Activated CD4-positive, alpha-beta memory T cell treated with anti-CD3 and anti-CD28 coated beads, Interleukin-2, amount 10 ng/mL, durations not matched to agents 7 days and 5 days (primary cell): ENCODE measurements at regions not wholly inside any gene's neighbourhood (a gene's known extent, or its start where the extent isn't known, plus 50 kb on each side); places are given as distances from the start of the nearest gene placed in this dataset.

Experiments used
- CTCF ChIA-PET: fragments of 350-600 bp; sonication (Branson Sonifier 250); formaldehyde crosslinking; loops from one replicate; lab custom pipeline; 2021; ENCODE audit warnings: antibody characterized with exemption, inconsistent platforms; lab: Charles Lee
- POLR2A ChIA-PET: fragments of 350-600 bp; sonication (Branson Sonifier 250); formaldehyde crosslinking; loops from one replicate; lab custom pipeline; 2021; ENCODE audit warnings: antibody characterized with exemption; lab: Charles Lee
- DNase-seq: peaks from one replicate; pipeline ENCODE4 v3.0.0-alpha.2; 2020
- H3K27ac Mint-ChIP-seq: one replicate; pipeline ENCODE4 v1.8.0; 2021; ENCODE audit warnings: mild to moderate bottlenecking, mixed read lengths
- H3K27me3 Mint-ChIP-seq: one replicate; pipeline ENCODE4 v1.8.0; 2021; ENCODE audit warnings: mixed read lengths
- H3K36me3 Mint-ChIP-seq: one replicate; pipeline ENCODE4 v1.8.0; 2021; ENCODE audit warnings: low read depth, mixed read lengths
- H3K4me1 Mint-ChIP-seq: one replicate; pipeline ENCODE4 v1.8.0; 2021; ENCODE audit warnings: mixed read lengths
- H3K4me3 Mint-ChIP-seq: one replicate; pipeline ENCODE4 v1.8.0; 2021; ENCODE audit warnings: mild to moderate bottlenecking, mixed read lengths
- H3K9me3 Mint-ChIP-seq: one replicate; pipeline ENCODE4 v1.8.0; 2021; ENCODE audit warnings: mixed read lengths

DNA sequence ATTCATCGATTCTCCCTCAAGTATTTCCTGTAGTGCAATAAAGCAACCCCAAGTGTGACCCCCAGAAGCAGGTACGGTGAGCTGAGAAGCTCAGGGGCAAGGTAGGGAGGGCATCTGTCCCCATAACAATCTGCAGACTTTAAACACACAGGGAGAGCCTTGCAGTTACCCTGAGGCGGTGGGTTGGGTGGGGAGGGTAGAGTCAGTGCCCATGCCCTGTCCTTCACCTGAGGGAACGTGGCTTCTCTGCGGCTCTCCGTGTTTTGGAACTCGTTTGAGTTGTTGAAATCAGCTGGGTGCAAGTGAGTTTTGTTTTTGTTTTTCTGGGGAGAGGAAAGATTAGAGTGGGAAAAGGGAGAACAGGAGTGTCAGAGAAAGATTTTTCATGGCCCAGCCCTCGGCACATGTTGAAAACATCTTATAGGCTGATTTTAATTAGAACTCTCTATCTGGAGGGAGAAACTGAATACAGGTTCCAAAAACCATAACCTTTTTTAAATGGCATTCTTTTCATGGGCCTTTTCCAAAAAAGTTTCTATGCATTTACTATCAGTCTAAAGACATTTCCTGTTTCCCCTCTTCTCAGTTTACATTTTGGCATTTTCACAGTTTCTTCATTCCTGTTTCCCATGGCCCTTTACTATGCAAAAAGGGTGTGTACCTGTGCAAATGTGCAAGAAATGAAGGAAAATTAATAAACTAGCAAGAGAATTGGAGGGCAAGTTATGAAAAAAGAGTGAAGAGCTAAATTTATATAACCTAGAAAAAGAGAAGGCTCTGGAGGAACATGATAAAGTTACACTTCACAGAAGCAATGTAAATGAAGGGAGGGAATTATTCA, 266.5 kb upstream of the VLDLR start:
- Mint-ChIP-seq H3K27ac (no peak overlapping the region), H3K36me3 (no peaks in the 10 kb centered on the region), H3K4me3 (no peak overlapping the region), H3K27me3 (no peaks in the 10 kb centered on the region), H3K4me1 (no peaks in the 10 kb centered on the region), H3K9me3 (no peaks in the 10 kb centered on the region)
- POLR2A ChIA-PET: no interaction called here
- CTCF ChIA-PET: no interaction called here
- no peak for DNase-seq

DNA sequence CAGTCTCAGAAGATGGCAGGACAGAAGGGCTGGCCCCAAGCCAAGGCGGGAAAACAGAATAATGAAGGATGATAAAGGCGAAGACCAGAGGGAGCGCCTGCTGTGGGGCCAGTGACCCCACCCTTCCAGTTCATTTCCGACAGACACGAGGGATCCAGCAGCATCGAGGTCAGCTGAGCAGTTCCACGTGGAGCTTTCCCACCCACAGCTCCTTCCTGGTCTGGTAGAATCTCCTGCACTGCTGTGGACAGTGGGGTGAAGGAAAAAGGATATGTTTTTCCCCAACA, 265.9 kb upstream of the VLDLR start:
- no peaks in the 10 kb centered on the region for H3K27me3 Mint-ChIP-seq
- POLR2A ChIA-PET: no interaction called here
- DNase-seq: no peak
- no peaks in the 10 kb centered on the region for H3K36me3 Mint-ChIP-seq
- H3K4me3 Mint-ChIP-seq: no peak overlapping the region
- no peaks in the 10 kb centered on the region for H3K4me1 Mint-ChIP-seq
- H3K9me3 Mint-ChIP-seq: no peaks in the 10 kb centered on the region
- no peak overlapping the region for H3K27ac Mint-ChIP-seq
- CTCF ChIA-PET: no interaction called here

DNA sequence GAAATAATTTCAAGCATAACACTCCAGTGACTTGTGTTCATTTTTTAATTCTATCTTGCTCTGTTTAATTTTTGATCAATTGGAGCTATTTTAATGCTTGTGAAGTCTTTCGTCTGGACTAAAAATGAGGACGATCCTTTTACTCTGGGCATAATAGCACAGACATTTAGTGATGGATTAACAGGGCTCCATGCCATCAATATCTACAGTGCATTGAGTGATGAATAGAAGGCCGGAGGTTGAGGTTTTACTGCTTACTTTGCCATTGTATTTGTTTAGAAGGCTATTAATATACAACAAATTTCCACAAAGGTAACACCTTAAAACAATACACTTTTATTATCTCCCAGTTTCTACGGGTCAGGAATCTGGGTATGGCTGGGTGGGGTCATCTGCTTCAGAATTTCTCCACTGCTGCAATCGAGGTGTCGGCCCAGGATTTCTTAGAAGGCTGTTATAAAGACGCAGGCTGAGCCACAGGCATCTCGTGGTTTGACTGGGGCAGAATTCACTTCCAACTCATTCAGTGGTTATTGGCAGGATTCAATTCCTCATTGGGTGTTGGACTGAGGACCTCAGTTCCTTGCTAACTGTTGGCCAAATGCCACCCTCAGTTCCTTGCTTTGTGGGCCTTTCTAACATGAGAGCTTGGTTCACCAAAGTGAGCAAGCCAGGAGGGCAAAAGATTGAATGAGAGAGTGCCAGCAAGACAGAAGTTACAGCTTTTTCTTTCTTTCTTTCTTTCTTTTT, 265.4 kb upstream of the VLDLR start:
- no peak overlapping the region for H3K4me3 Mint-ChIP-seq
- no peaks in the 10 kb centered on the region for H3K27me3 Mint-ChIP-seq
- H3K9me3 Mint-ChIP-seq: no peaks in the 10 kb centered on the region
- ChIA-PET CTCF (no interaction called here), POLR2A (no interaction called here)
- no peak overlapping the region for H3K27ac Mint-ChIP-seq
- no peak for DNase-seq
- no peaks in the 10 kb centered on the region for H3K36me3 Mint-ChIP-seq
- H3K4me1 Mint-ChIP-seq: no peaks in the 10 kb centered on the region

DNA sequence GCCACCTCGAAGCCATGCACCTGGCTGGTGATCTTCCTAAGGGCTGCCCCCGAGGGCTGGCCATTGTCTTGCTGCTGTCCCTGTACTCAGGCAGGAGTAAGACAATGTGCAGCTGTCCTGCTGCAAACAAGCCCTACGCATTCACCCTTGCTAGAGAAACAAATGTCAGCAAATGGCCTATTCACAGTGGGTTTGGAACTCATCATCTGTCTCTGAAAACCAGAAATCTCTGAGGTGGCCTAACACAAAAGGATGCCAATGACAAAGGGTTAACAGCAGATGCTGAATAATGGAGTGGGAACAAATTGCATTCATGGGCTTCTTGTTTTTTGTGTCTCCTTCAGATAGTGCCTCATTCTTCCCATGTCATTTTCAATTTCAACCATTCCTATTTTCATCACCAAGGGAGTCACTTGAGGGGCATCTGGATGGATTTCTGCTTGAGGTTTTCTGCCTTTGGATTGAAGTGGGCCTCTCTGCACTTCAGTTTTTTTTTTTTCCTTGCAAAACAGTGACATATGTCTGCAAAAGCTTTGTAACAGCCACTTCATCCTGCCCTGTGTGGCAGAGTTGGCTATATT, 261.6 kb upstream of the VLDLR start:
- Mint-ChIP-seq H3K27me3 (no peaks in the 10 kb centered on the region), H3K36me3 (no peaks in the 10 kb centered on the region), H3K9me3 (no peaks in the 10 kb centered on the region), H3K4me3 (no peak overlapping the region), H3K27ac (no peak overlapping the region), H3K4me1 (no peaks in the 10 kb centered on the region)
- no peak for DNase-seq
- POLR2A ChIA-PET: no interaction called here
- CTCF ChIA-PET: no interaction called here

DNA sequence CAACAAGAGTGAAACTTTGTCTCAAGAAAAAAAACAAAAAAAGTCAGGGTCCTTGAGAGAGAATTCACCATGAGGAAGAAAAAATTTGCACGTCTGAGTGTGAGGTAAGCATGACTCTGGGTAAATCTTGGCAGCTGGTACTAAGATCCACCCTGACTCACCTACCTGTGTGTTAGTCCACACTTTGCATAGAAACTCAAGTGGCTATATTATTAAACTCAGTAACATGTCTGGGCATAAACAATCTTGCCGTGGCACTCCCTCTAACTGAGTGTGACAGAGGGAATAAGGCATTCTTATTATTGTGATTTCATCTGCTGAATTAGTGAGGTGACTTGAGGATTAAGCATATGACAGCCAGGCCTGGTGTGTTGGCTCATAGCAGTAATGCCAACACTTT, 259.4 kb upstream of the VLDLR start:
- H3K27me3 Mint-ChIP-seq: no peaks in the 10 kb centered on the region
- no peaks in the 10 kb centered on the region for H3K36me3 Mint-ChIP-seq
- no peak overlapping the region for H3K27ac Mint-ChIP-seq
- H3K4me1 Mint-ChIP-seq: no peaks in the 10 kb centered on the region
- no peak for DNase-seq
- CTCF ChIA-PET: no interaction called here
- no peaks in the 10 kb centered on the region for H3K9me3 Mint-ChIP-seq
- H3K4me3 Mint-ChIP-seq: no peak overlapping the region
- POLR2A ChIA-PET: no interaction called here

DNA sequence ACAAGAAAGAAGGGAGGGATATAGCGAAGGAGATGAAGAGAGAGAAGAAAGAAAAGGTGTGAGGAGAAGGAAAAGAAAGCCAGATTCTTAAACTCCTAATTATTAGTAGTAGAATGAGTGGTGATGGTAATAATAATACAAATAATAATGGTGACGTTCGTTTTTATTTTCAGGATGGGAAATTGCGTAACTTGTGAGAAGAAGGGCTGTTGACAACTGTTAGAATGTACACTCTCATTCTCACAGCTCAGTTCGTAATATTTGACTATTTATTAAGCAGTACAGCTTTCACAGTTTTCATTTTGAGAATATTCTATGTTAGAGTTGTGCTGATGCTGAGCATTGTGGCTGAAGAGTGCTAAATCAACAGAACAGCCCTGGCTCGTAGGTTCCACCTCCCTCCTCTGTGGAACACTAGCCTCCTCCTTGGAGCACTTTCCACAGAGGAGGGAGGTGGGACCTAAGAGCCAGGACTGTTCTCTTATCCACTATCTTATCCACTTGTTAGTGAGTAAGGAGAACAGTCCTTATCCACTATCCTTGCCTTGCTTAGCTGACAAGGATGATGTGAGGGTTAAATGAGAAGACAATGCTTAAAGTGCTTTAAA, 258.3 kb upstream of the VLDLR start:
- H3K4me1 Mint-ChIP-seq: no peaks in the 10 kb centered on the region
- no peak overlapping the region for H3K4me3 Mint-ChIP-seq
- CTCF ChIA-PET: no interaction called here

DNA sequence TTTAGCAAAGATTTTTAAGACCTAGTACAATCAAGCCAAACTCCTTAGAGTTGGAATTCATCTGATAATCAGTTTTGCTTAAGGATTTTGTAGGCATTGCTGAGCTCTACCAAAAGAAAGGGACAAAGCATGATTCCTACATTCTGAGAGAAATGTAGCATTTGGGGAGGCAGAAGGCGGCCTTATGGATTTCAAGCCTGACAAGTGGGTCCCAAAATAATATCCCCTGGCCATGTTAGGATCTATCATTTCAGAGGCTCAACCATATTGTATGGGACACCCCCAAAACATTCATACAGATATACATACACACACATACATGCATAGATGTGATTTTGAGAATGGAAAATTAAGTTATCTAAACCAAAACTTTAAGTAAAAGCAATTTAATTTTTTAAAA, 257.8 kb upstream of the VLDLR start:
- Mint-ChIP-seq H3K9me3 (no peaks in the 10 kb centered on the region), H3K4me1 (no peaks in the 10 kb centered on the region), H3K36me3 (no peaks in the 10 kb centered on the region), H3K27ac (no peak overlapping the region), H3K4me3 (no peak overlapping the region), H3K27me3 (no peaks in the 10 kb centered on the region)
- DNase-seq: no peak
- CTCF ChIA-PET: no interaction called here
- POLR2A ChIA-PET: no interaction called here

More for the DNA sequence above, 258.3 kb upstream of the VLDLR start:
- H3K36me3 Mint-ChIP-seq: no peaks in the 10 kb centered on the region
- DNase-seq: no peak
- POLR2A ChIA-PET: no interaction called here
- H3K27ac Mint-ChIP-seq: no peak overlapping the region
- H3K9me3 Mint-ChIP-seq: no peaks in the 10 kb centered on the region
- H3K27me3 Mint-ChIP-seq: no peaks in the 10 kb centered on the region

DNA sequence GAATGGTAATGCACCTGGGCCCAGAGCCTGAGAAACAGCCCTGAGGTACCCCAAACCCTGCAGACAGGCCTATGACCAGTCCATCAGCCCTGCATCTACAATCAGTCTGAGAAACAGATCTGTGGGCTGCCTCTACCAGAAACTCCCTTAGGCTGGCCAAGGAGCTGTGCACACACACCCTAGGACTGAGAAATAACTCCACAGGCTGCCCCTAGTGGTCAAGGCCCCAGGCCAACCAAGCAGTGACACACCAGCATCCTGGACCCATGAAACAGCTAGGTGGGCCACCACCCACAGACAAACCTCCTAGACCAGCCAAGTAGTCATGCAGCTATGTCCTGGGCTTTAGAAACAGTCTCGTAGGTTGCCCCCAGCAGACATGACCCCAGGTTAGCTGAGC, 253.6 kb upstream of the VLDLR start:
- Mint-ChIP-seq H3K27me3 (no peaks in the 10 kb centered on the region), H3K4me1 (no peaks in the 10 kb centered on the region), H3K36me3 (no peaks in the 10 kb centered on the region), H3K9me3 (no peaks in the 10 kb centered on the region), H3K4me3 (no peak overlapping the region), H3K27ac (no peak overlapping the region)
- DNase-seq: no peak
- POLR2A ChIA-PET: no interaction called here
- CTCF ChIA-PET: no interaction called here

DNA sequence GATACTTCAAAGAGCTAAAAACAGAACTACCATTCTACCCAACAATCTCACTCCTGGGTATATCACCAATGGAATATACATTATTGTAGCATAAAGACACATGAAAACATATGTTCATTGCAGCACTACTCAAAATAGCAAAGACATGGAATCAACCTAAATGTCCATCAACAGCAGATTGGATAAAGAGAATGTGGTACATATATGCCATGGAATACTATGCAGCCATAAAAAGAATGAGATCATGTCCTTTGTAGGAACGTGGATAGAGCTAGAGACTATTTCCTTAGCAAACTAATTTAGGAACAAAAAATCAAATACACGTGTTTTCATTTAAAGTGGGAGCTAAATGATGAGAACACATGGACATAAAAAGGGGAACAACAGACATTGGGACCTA, 247.9 kb upstream of the VLDLR start:
- ChIA-PET POLR2A (no interaction called here), CTCF (no interaction called here)
- H3K27me3 Mint-ChIP-seq: peaks cover 4% of the 10 kb centered on the region
- no peaks in the 10 kb centered on the region for H3K36me3 Mint-ChIP-seq
- H3K9me3 Mint-ChIP-seq: no peaks in the 10 kb centered on the region
- DNase-seq: no peak
- H3K4me3 Mint-ChIP-seq: no peak overlapping the region
- H3K4me1 Mint-ChIP-seq: no peaks in the 10 kb centered on the region
- H3K27ac Mint-ChIP-seq: no peak overlapping the region

DNA sequence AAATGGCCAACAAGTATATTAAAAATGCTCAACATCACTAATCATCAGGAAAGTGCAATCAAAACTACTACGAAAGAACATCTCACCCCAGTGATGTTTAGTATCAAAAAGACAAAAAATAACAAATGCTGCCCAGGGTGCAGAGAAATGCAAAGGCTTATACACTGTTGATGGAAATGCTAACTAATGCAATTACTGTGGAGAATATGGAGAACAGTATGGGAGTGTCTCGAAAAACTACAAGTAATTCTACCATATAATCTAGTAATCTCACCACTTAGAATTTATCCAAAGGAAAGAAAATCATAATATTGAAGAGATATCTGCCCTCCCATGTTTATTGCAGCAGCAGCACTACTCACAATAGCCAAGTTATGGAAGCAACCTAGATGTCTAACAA, 246.5 kb upstream of the VLDLR start:
- no peak for DNase-seq
- Mint-ChIP-seq H3K27ac (no peak overlapping the region), H3K4me3 (no peak overlapping the region), H3K27me3 (peaks cover 4% of the 10 kb centered on the region), H3K36me3 (no peaks in the 10 kb centered on the region), H3K9me3 (no peaks in the 10 kb centered on the region), H3K4me1 (no peaks in the 10 kb centered on the region)
- POLR2A ChIA-PET: no interaction called here
- CTCF ChIA-PET: no interaction called here

DNA sequence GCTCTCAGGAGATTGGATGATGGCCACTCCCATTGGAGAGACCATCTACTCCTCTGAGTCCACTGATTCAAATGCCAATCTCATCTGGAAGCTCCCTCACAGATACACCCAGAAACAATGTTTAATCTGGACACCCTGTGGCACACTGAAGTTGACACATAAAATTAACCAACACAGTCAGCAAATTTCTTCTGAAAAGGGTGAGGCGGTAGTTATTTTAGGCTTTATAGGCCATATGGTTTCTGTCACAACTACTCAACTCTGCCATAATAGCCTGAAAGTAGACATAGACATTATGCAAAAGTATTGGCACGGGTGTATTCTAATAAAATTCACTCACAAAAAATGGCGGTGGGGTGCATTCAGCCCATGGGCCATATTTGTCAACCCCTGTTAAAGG, 244.5 kb upstream of the VLDLR start:
- Mint-ChIP-seq H3K9me3 (no peaks in the 10 kb centered on the region), H3K27ac (no peak overlapping the region), H3K27me3 (peaks cover 4% of the 10 kb centered on the region), H3K4me3 (no peak overlapping the region), H3K36me3 (no peaks in the 10 kb centered on the region), H3K4me1 (no peaks in the 10 kb centered on the region)
- no peak for DNase-seq
- ChIA-PET CTCF (no interaction called here), POLR2A (no interaction called here)

DNA sequence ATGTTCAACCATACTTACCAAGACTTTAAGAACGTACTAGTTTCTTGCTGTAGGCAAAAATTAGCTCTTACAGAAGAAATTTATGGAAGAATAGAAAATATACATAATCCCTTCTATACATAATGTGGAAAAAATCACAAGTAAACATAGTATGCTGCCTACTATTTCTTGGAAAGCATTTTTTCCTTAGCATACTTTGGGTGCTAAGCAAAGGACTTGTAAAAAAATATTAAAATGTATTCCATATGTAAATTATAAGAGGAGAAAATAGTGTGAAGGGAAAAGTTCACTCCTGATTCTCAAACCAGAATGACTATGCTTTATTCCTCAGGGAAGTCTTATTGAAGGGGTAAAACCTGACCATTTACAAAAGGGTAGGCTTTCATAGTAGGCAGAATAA, 243.8 kb upstream of the VLDLR start:
- no peaks in the 10 kb centered on the region for H3K9me3 Mint-ChIP-seq
- CTCF ChIA-PET: no interaction called here
- no peaks in the 10 kb centered on the region for H3K4me1 Mint-ChIP-seq
- H3K27me3 Mint-ChIP-seq: peaks cover 4% of the 10 kb centered on the region
- H3K36me3 Mint-ChIP-seq: no peaks in the 10 kb centered on the region
- no peak overlapping the region for H3K4me3 Mint-ChIP-seq
- POLR2A ChIA-PET: no interaction called here
- no peak for DNase-seq
- H3K27ac Mint-ChIP-seq: no peak overlapping the region

DNA sequence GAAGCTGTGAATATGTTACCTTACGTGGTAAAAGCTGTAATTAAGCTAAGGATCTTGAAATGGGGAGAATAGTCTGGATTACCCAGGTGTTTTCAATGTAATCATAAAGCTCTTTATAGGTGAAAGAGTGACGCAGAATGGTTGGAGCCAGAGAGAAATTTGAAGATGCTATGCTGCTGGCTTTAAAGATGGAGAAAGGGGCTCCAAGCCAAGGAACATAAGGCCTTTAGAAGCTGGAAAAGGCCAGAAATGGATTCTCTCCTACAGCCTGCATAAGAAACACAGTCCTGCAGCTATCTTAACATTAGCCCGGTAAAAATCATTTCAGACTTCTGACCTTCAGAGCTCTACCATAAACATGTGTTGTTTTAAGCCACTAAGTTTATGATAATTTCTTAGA, 243.3 kb upstream of the VLDLR start:
- Mint-ChIP-seq H3K27ac (no peak overlapping the region), H3K36me3 (no peaks in the 10 kb centered on the region), H3K9me3 (no peaks in the 10 kb centered on the region), H3K27me3 (peaks cover 6% of the 10 kb centered on the region), H3K4me1 (no peaks in the 10 kb centered on the region), H3K4me3 (no peak overlapping the region)
- POLR2A ChIA-PET: no interaction called here
- DNase-seq: no peak
- CTCF ChIA-PET: no interaction called here
